Heart left ventricle (tissue), 13 donors: ENCODE measurements at regions not wholly inside any gene's neighbourhood (a gene's known extent, or its start where the extent isn't known, plus 50 kb on each side); places are given as distances from the start of the nearest gene placed in this dataset.

Experiments used
- CTCF ChIP-seq, 12 donors: fragments of 200-600 bp; sonication (generic) in 4 of 12; IDR thresholded peaks; one replicate each; pipeline versions ENCODE4 v1.5.0 to v1.8.0; 2018 to 2022; ENCODE audit warnings: antibody characterized with exemption in 12 of 12, mild to moderate bottlenecking in 5 of 12
- POLR2A ChIP-seq, 2 donors: fragments of 450-650 bp; IDR thresholded peaks; one replicate each; pipeline ENCODE4 v1.6.1; 2017; ENCODE audit warnings: antibody characterized with exemption in 2 of 2, mild to moderate bottlenecking in 2 of 2, moderate library complexity in 2 of 2
- donor health status: ischemic (EF 13 %, LVEDD 7.1; RV severe dilation, severe dysfunction).
- donor health status: DM: no; HTN: yes; CAD: no.
- donor health status: DM: no; HTN: no; CAD: no.
- donor health status: ischemic (EF 25% LVEDD 6.9; RV normal size, moderate dysfunction).
- donor health status: ischemic (EF 25% LVEDD 5.7; RV mildly dilated, moderate dysfunction).
- donor health status: ischemic (EF 35%, LVEDD 5.7; RV mildly dilated, moderate dysfunction).
- donor health status: nonischemic (EF 11% LVEDD 7.7; RV severe dilation, severe dysfunction).
- donor health status: DM: yes; HTN: yes; CAD: no.
- donor health status: PGD.
- donor health status: ischemic (EF 29% LVEDD 5.4; RV normal size, mild dysfunction).
- donor health status: nonischemic (EF 23%, LVEDD 6.1; RV moderate dilation, normal function).

DNA sequence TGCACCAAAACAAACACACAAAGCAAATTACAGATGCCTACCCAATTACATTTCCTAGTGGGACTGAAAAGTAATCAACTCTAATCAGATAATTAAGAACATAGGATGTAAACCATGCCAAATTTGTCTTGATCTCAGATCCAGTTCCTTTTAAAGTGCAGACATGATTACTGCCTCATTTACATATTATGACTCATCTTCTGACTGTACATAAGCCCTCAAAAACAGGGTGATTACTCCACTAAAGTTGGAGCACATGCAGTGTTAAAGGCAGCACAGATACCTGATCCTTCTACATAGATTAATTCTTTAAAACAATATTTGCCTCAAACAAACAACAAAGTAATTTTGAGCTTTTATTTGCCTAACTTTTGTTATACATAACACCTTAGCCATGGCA, 337.2 kb downstream of the RPS29 start:
- TF ChIP-seq POLR2A (IDR thresholded peaks at IDR 0.05) (no peak), CTCF (IDR thresholded peaks at IDR 0.05) (no peak)
